ENCODE measurements at regions not wholly inside any gene's neighbourhood (a gene's known extent, or its start where the extent isn't known, plus 50 kb on each side); places are given as distances from the start of the nearest gene placed in this dataset.

DNA sequence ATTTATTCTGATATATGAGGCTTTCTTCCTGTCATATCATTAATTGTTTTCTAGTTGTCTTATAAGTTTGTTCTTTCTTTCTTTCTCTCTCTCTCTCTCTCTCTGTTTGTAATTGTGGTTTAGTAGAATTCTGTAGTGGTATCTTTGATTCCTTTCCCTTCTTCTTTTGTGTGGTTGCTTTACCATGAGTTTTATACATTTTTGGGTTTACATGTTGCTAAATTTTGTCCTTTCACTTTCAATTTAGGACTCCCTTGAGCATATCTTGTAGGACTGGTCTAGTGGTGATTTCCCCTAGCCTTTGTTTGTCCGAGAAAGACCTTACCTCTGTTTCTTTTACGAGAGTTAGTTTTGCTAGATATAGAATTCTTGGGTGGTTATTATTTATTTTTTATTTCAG lies 162.3 kb upstream of the CHRM3 start:
- TF ChIP-seq, protein P1, sequence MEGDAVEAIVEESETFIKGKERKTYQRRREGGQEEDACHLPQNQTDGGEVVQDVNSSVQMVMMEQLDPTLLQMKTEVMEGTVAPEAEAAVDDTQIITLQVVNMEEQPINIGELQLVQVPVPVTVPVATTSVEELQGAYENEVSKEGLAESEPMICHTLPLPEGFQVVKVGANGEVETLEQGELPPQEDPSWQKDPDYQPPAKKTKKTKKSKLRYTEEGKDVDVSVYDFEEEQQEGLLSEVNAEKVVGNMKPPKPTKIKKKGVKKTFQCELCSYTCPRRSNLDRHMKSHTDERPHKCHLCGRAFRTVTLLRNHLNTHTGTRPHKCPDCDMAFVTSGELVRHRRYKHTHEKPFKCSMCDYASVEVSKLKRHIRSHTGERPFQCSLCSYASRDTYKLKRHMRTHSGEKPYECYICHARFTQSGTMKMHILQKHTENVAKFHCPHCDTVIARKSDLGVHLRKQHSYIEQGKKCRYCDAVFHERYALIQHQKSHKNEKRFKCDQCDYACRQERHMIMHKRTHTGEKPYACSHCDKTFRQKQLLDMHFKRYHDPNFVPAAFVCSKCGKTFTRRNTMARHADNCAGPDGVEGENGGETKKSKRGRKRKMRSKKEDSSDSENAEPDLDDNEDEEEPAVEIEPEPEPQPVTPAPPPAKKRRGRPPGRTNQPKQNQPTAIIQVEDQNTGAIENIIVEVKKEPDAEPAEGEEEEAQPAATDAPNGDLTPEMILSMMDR (IDR thresholded peaks at IDR 0.05): no peak
- TF ChIP-seq POLR2A (IDR thresholded peaks at IDR 0.05) (no peak), POLR2AphosphoS5 (IDR thresholded peaks at IDR 0.05) (no peak)
